Memory B cell (primary cell): ENCODE measurements at regions not wholly inside any gene's neighbourhood (a gene's known extent, or its start where the extent isn't known, plus 50 kb on each side); places are given as distances from the start of the nearest gene placed in this dataset.

ENCODE experiments used
- ATAC-seq: fragments of 150-1000 bp; cut with Tn5 transposase; 2 replicates; pipeline ENCODE4 v1.10.0; 2021; ENCODE audit warnings: low read depth, mild to moderate bottlenecking, moderate library complexity
- DNase-seq, 2 donors: peaks; one replicate each; pipeline ENCODE4 v3.0.0; 2022; ENCODE audit warnings: low spot score in 2 of 2
- H3K27ac Mint-ChIP-seq: one replicate; pipeline ENCODE4 v1.8.0; 2022; ENCODE audit warnings: mild to moderate bottlenecking, moderate library complexity, mixed read lengths
- H3K27me3 Mint-ChIP-seq: one replicate; pipeline ENCODE4 v1.8.0; 2022; ENCODE audit warnings: mixed read lengths
- H3K36me3 Mint-ChIP-seq: one replicate; pipeline ENCODE4 v1.8.0; 2022; ENCODE audit warnings: mild to moderate bottlenecking, mixed read lengths
- H3K4me1 Mint-ChIP-seq: one replicate; pipeline ENCODE4 v1.8.0; 2022; ENCODE audit warnings: mixed read lengths
- H3K4me3 Mint-ChIP-seq: one replicate; pipeline ENCODE4 v1.8.0; 2022; ENCODE audit warnings: mild to moderate bottlenecking, moderate library complexity, mixed read lengths
- H3K9me3 Mint-ChIP-seq: one replicate; pipeline ENCODE4 v1.8.0; 2022; ENCODE audit warnings: mixed read lengths

- DNase-seq: no peak
- H3K9me3 Mint-ChIP-seq: no peaks in the 10 kb centered on the region
- no peak for ATAC-seq
- H3K27me3 Mint-ChIP-seq: no peaks in the 10 kb centered on the region
- H3K4me3 Mint-ChIP-seq: no peak overlapping the region
- H3K4me1 Mint-ChIP-seq: no peaks in the 10 kb centered on the region
- H3K27ac Mint-ChIP-seq: no peak overlapping the region
- H3K36me3 Mint-ChIP-seq: no peaks in the 10 kb centered on the region
Measured at GRCh38 chr11:23090659-23091058, 230.4 kb upstream of the CCDC179 start.

GRCh38 chr11:23095650-23096189 is 235.4 kb upstream of the CCDC179 start:
- Mint-ChIP-seq H3K4me1 (no peaks in the 10 kb centered on the region), H3K36me3 (no peaks in the 10 kb centered on the region), H3K4me3 (no peak overlapping the region), H3K9me3 (peaks cover 2% of the 10 kb centered on the region), H3K27me3 (no peaks in the 10 kb centered on the region), H3K27ac (no peak overlapping the region)
- ATAC-seq (no peak), DNase-seq (no peak)

- ATAC-seq (no peak), DNase-seq (no peak)
- Mint-ChIP-seq H3K27me3 (no peaks in the 10 kb centered on the region), H3K9me3 (peaks cover 2% of the 10 kb centered on the region), H3K4me3 (no peak overlapping the region), H3K36me3 (no peaks in the 10 kb centered on the region), H3K4me1 (no peaks in the 10 kb centered on the region), H3K27ac (no peak overlapping the region)
Measured at GRCh38 chr11:23097891-23098290, 237.6 kb upstream of the CCDC179 start.

- Mint-ChIP-seq H3K27ac (no peak overlapping the region), H3K36me3 (no peaks in the 10 kb centered on the region), H3K27me3 (no peaks in the 10 kb centered on the region), H3K4me3 (no peak overlapping the region), H3K9me3 (peaks cover 2% of the 10 kb centered on the region), H3K4me1 (no peaks in the 10 kb centered on the region)
- no peak for DNase-seq
- ATAC-seq: no peak
Measured at GRCh38 chr11:23099256-23099655, 239.0 kb upstream of the CCDC179 start.

- no peak for DNase-seq
Measured at GRCh38 chr11:23100726-23101125, 240.5 kb upstream of the CCDC179 start.

GRCh38 chr11:23103416-23103815 is 243.1 kb upstream of the CCDC179 start:
- no peak for ATAC-seq
- no peak overlapping the region for H3K27ac Mint-ChIP-seq
- no peaks in the 10 kb centered on the region for H3K27me3 Mint-ChIP-seq
- no peaks in the 10 kb centered on the region for H3K4me1 Mint-ChIP-seq
- no peaks in the 10 kb centered on the region for H3K36me3 Mint-ChIP-seq
- DNase-seq: no peak
- H3K4me3 Mint-ChIP-seq: no peak overlapping the region
- H3K9me3 Mint-ChIP-seq: peaks cover 2% of the 10 kb centered on the region

More at GRCh38 chr11:23100726-23101125, 240.5 kb upstream of the CCDC179 start:
- Mint-ChIP-seq H3K4me3 (no peak overlapping the region), H3K4me1 (no peaks in the 10 kb centered on the region), H3K36me3 (no peaks in the 10 kb centered on the region), H3K27me3 (no peaks in the 10 kb centered on the region), H3K9me3 (peaks cover 2% of the 10 kb centered on the region), H3K27ac (no peak overlapping the region)
- no peak for ATAC-seq

GRCh38 chr11:23111527-23111926 is 251.3 kb upstream of the CCDC179 start:
- no peaks in the 10 kb centered on the region for H3K4me1 Mint-ChIP-seq
- no peaks in the 10 kb centered on the region for H3K27me3 Mint-ChIP-seq
- H3K36me3 Mint-ChIP-seq: no peaks in the 10 kb centered on the region
- no peak overlapping the region for H3K4me3 Mint-ChIP-seq
- DNase-seq: no peak
- H3K9me3 Mint-ChIP-seq: peaks cover 2% of the 10 kb centered on the region
- no peak overlapping the region for H3K27ac Mint-ChIP-seq
- no peak for ATAC-seq

GRCh38 chr11:23112390-23112789 is 252.1 kb upstream of the CCDC179 start:
- H3K27me3 Mint-ChIP-seq: no peaks in the 10 kb centered on the region
- no peaks in the 10 kb centered on the region for H3K4me1 Mint-ChIP-seq
- H3K4me3 Mint-ChIP-seq: no peak overlapping the region
- H3K9me3 Mint-ChIP-seq: peaks cover 6% of the 10 kb centered on the region
- ATAC-seq (no peak), DNase-seq (no peak)
- no peak overlapping the region for H3K27ac Mint-ChIP-seq
- no peaks in the 10 kb centered on the region for H3K36me3 Mint-ChIP-seq

GRCh38 chr11:23112987-23113886 is 253.0 kb upstream of the CCDC179 start:
- H3K4me3 Mint-ChIP-seq: no peak overlapping the region

GRCh38 chr11:23113887-23114216 is 253.6 kb upstream of the CCDC179 start:
- no peaks in the 10 kb centered on the region for H3K27me3 Mint-ChIP-seq

More at GRCh38 chr11:23112987-23113886, 253.0 kb upstream of the CCDC179 start:
- DNase-seq (no peak), ATAC-seq (no peak)
- Mint-ChIP-seq H3K27ac (no peak overlapping the region), H3K36me3 (no peaks in the 10 kb centered on the region), H3K27me3 (no peaks in the 10 kb centered on the region), H3K9me3 (peaks cover 8% of the 10 kb centered on the region), H3K4me1 (no peaks in the 10 kb centered on the region)

GRCh38 chr11:23123753-23124152 is 263.5 kb upstream of the CCDC179 start:
- H3K9me3 Mint-ChIP-seq: no peaks in the 10 kb centered on the region
- ATAC-seq (no peak), DNase-seq (no peak)

More at GRCh38 chr11:23113887-23114216, 253.6 kb upstream of the CCDC179 start:
- H3K36me3 Mint-ChIP-seq: no peaks in the 10 kb centered on the region
- peaks cover 8% of the 10 kb centered on the region for H3K9me3 Mint-ChIP-seq
- no peaks in the 10 kb centered on the region for H3K4me1 Mint-ChIP-seq
- H3K4me3 Mint-ChIP-seq: no peak overlapping the region
- H3K27ac Mint-ChIP-seq: no peak overlapping the region
- no peak for ATAC-seq
- DNase-seq: no peak

GRCh38 chr11:23124249-23124648 is 264.0 kb upstream of the CCDC179 start:
- no peak for ATAC-seq
- H3K36me3 Mint-ChIP-seq: no peaks in the 10 kb centered on the region
- no peak overlapping the region for H3K27ac Mint-ChIP-seq
- H3K4me3 Mint-ChIP-seq: no peak overlapping the region
- DNase-seq: no peak
- no peaks in the 10 kb centered on the region for H3K9me3 Mint-ChIP-seq
- H3K27me3 Mint-ChIP-seq: no peaks in the 10 kb centered on the region
- no peaks in the 10 kb centered on the region for H3K4me1 Mint-ChIP-seq

More at GRCh38 chr11:23123753-23124152, 263.5 kb upstream of the CCDC179 start:
- no peaks in the 10 kb centered on the region for H3K27me3 Mint-ChIP-seq
- no peaks in the 10 kb centered on the region for H3K36me3 Mint-ChIP-seq
- H3K4me3 Mint-ChIP-seq: no peak overlapping the region
- H3K27ac Mint-ChIP-seq: no peak overlapping the region
- no peaks in the 10 kb centered on the region for H3K4me1 Mint-ChIP-seq

GRCh38 chr11:23124996-23125395 is 264.7 kb upstream of the CCDC179 start:
- Mint-ChIP-seq H3K4me3 (no peak overlapping the region), H3K27me3 (no peaks in the 10 kb centered on the region), H3K36me3 (no peaks in the 10 kb centered on the region), H3K4me1 (no peaks in the 10 kb centered on the region), H3K27ac (no peak overlapping the region), H3K9me3 (no peaks in the 10 kb centered on the region)
- DNase-seq (no peak), ATAC-seq (no peak)

GRCh38 chr11:23127706-23128105 is 267.4 kb upstream of the CCDC179 start:
- Mint-ChIP-seq H3K36me3 (no peaks in the 10 kb centered on the region), H3K9me3 (peaks cover 10% of the 10 kb centered on the region), H3K4me1 (no peaks in the 10 kb centered on the region), H3K4me3 (no peak overlapping the region), H3K27ac (no peak overlapping the region), H3K27me3 (no peaks in the 10 kb centered on the region)
- no peak for DNase-seq
- ATAC-seq: no peak

- H3K27me3 Mint-ChIP-seq: peaks cover 2% of the 10 kb centered on the region
- H3K4me1 Mint-ChIP-seq: no peaks in the 10 kb centered on the region
- H3K27ac Mint-ChIP-seq: no peak overlapping the region
- no peak overlapping the region for H3K4me3 Mint-ChIP-seq
- DNase-seq (no peak), ATAC-seq (no peak)
- no peaks in the 10 kb centered on the region for H3K36me3 Mint-ChIP-seq
- peaks cover 14% of the 10 kb centered on the region for H3K9me3 Mint-ChIP-seq
Measured at GRCh38 chr11:23134627-23135026, 274.4 kb upstream of the CCDC179 start.
